Stimulated activated CD8-positive, alpha-beta memory T cell treated with anti-CD3 and anti-CD28 coated beads, Interleukin-7, amount 100 ng/mL, for 4 hours (primary cell): ENCODE measurements at regions not wholly inside any gene's neighbourhood (a gene's known extent, or its start where the extent isn't known, plus 50 kb on each side); places are given as distances from the start of the nearest gene placed in this dataset.

Experiments
- DNase-seq, 2 donors: peaks; one replicate each; pipeline ENCODE4 v3.0.0-alpha.2; 2020; ENCODE audit warnings: low read depth in 2 of 2

- DNase-seq, result no peak
Observed at GRCh38 chr5:167688341-167689130, 602.9 kb upstream of the WWC1 start.

- DNase-seq, result no peak
Observed at GRCh38 chr5:167694325-167695147, 596.9 kb upstream of the WWC1 start.

DNA sequence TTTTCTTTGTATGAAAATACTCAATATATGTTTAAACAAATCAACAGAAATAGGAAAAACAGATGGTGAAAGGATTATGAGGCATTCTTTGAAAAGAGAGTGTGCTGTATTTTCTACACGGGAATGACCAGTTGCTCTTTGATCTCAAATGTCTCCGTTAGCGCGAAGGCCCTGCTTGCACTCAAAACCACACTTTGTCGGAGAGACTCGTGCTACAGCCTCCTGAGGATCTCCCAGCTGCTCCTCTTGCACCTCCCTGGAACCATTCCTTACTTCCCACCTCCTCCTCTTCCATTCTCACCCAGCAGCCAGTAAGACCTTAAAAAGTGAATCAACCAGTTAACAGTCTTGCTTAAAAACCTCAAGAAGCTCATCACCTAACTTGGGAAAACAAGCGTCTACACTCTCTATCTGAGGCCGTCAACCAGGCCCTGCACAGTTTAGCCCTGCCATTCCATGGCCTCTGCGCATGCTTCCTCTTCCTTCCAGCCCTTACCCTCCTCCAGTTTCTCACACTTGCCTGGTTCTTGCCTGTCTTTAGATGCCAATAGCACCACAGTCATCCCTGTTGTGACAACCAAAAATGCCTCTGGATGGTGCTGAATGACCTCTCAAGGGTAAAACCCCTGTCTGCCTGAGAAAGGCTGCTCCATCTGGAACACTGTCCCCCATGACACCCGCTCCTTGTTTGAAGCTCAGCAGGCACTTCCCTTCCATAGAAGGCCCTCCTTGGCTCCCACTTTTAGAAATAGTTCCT lies 594.7 kb upstream of the WWC1 start:
- DNase-seq, result no peak

DNA sequence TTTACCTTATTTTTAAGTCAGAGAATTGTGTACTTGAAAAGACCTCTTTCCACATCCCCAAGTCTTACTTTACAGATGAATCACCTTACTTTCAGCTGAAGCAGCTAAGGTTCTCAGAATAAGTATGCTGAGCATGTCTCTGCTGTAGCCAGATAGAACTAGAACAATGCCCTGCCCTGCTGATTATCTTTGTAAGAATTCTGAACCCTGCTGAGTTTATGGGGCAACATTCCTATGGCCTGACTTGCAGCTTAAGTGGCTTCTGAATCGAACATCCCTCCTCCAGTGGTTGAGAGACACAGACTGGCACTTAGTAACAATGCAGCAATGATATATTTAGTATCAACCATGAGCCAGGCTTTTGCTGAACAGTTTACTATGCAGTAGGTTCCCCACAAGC lies 592.0 kb upstream of the WWC1 start:
- no peak for DNase-seq

DNA sequence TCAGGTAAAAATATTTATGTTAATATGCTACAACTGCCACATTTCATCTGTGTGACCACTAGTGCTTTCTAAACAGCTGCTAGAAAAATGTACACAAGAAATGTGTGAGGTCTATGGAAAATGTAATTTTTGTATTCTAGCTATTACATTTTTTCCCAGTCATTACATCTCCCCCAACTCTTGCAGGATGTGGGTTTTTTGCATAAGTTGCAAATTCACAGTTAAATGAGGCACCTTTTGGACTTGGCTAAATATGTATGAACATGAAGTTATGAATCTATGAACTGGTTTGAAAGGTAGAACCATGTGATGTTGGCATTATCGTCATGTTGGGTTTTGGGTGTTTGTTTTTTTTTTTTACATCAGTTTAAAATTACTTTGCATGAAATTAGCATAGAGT lies 590.4 kb upstream of the WWC1 start:
- DNase-seq, result no peak

- DNase-seq, result no peak
Observed at GRCh38 chr5:167702014-167702413, 589.4 kb upstream of the WWC1 start.

DNA sequence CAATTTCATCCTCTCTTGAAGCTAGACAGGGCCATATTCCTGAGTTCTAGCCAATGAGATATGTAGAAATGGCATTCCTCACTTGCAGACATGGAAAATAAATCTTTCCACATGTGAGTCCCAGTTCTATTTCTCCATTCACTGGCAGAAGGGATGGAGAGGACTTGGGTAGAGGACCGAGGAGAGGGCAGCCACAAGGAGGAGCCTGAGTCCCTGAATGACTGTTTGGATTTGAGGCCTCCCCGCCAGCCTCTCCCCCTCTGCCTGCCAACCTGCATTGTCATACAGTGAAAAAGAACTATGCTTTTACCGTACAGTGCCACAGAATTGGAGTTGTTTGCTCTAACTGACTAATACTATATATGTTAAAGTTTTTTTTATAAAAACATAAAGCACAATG lies 583.0 kb upstream of the WWC1 start:
- DNase-seq, result no peak

DNA sequence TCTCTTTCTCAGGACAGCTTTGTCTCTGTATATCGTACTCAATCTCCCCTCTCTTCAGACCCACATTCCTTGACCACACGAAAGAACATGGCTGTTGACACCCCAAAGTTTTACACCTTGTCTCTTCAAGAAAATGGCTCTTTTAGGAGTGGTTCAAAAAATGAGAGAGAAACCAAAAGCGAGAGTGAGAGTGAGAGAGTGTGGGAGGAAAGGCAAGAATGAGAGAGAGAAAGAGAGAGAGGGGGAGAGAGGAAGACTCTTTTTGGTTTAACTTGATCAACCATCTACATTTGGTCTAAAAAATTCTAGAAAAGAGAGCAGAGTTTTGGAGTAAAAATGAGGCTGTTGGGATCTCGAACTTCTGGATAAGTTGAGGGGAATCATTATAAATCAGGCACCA lies 581.8 kb upstream of the WWC1 start:
- DNase-seq, result no peak

DNA sequence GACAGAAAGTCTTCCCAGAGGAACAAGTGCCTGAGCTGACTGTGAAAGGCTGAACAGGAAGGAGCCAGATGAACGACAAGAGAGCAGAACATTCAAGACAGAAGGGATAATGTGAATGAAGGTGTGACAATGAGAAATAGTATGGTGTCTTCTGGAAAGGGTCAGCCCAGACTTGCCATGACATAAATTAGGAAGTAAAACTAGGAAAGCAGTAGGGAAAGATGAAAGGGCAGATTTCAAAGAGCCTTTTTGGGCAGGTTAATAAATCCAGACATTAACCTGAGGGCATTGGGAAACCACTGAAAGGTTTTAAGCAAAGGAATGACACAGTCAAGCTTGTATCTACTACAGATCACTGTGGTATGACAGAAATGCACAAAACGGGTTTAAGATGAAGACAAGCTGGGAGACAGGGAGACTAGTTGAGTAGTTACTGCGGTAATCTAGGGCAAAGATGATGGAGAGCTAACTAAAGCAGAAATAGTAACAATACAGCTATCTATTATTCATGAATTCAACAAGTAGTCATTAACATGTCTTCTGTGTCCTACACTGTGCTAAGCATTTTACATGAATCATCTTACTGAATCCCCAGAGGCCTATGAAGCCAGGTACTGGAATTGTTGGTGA lies 580.9 kb upstream of the WWC1 start:
- no peak for DNase-seq

- no peak for DNase-seq
Observed at GRCh38 chr5:167712986-167713585, 578.4 kb upstream of the WWC1 start.

DNA sequence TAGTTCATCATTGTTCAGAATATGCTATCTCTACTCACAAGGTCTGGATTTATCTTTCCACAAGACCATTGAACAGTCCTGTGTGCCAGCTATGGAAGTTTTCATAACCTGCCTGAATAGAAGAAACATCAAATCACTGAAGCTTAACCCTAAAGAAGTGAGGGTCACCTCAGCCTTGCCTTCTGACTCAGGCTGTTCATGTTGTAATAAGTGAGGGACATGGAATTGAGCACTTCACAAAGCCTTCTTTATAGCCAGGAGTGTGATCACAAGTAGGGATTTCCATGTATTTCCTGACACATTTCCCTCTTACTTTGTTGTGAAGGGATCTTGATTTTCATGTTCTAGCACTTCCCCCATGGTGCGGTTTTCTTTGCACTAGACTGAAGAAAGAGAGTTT lies 577.5 kb upstream of the WWC1 start:
- DNase-seq, result no peak

GRCh38 chr5:167716126-167716775 lies 575.2 kb upstream of the WWC1 start:
- DNase-seq, result no peak

DNA sequence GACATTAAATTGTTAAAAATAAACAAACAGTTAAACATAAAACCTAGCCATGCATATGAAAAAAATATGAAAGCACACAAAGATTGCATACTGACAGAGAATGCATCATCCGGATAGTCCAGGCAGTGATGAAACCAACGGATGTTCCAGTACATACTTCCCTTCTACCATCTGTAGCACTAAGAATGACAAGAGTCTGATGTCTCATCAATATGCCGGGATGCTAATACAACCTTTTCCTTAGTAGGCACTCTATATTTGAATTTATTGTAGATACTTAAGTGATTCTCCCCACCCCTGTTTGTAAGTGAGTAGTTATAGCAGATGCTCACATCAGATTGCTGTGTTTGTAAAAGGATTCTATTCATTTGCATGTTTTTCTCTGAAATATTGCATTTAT lies 571.2 kb upstream of the WWC1 start:
- no peak for DNase-seq

GRCh38 chr5:167720676-167721260 lies 570.7 kb upstream of the WWC1 start:
- DNase-seq, result no peak

DNA sequence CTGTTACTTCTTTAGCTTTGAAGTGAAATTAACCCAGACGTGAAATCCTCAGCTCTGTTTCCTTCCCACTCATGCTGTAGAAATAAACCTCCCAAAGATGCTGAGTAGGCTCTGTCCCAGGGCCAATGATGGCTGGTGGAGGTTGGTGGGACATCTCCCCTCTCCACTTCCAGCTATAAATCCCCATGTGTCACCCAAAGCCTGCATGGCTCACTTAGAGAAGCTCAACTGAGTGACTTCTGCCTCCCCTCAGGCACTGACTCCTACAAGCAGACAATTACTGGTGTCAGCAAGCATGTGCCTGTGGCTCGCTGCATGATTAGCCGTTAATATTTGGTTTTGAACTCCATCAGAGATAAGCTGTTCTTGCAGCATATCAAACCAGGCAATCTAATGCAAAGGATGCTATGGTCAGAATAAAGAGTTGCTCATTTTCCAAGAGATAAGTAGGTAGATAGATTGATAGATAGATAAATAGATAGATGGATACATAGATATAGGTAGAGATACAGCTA lies 569.5 kb upstream of the WWC1 start:
- no peak for DNase-seq

- peak in 1 of 2 donors; percentile 16 for DNase-seq
Observed at GRCh38 chr5:167723254-167723871, 568.1 kb upstream of the WWC1 start.

- no peak for DNase-seq
Observed at GRCh38 chr5:167725264-167725663, 566.2 kb upstream of the WWC1 start.

DNA sequence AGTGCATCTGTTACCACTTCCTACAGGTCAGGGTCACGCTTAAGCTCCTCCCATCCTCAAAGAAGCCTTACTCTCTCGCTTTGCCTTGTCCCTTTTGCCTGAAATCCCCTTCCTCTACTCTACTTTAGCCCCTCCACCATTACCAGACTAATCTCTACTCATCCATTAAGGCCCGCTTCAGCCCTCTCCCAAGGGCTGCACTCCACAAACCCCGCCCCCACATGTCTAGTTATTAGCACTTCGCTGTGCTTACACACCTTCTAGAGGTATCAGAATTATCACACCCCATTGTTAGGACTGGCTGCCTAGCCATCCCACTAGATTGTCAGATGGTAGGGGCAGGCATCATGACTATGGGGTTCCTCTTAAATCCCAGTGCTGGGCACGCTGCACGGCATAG lies 565.7 kb upstream of the WWC1 start:
- DNase-seq, result no peak

DNA sequence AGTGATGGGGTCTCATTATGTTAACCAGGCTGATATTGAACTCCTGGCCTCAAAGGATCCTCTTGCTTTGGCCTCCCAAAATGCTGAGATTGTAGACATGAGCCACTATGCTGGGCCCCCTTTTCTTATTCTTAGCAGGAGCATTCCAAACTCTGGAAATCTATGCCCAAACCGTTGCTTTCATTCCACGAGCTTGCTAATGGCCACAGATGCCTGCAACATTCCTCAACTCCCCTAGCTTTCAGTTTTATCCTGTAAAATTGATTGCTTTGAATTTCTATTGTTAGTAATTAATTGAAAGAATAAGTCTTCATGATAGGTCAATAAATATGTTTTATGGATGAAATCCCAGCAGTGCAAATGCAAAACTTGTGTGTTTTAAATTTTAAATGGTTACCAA lies 564.8 kb upstream of the WWC1 start:
- DNase-seq, result no peak

GRCh38 chr5:167730121-167730520 lies 561.3 kb upstream of the WWC1 start:
- no peak for DNase-seq
